BLaER1 (cell line): ENCODE measurements at regions not wholly inside any gene's neighbourhood (a gene's known extent, or its start where the extent isn't known, plus 50 kb on each side); places are given as distances from the start of the nearest gene placed in this dataset.

Experiments
- H3K27ac ChIP-seq: shearing (Covaris generic); formaldehyde crosslinking; 2 replicates; pipeline ENCODE4 v1.8.1; 2022
- H3K27me3 ChIP-seq: shearing (Covaris generic); formaldehyde crosslinking; 2 replicates; pipeline ENCODE4 v1.8.1; 2022
- H3K36me3 ChIP-seq: shearing (Covaris generic); formaldehyde crosslinking; 2 replicates; pipeline ENCODE4 v1.8.1; 2022
- H3K4me1 ChIP-seq: shearing (Covaris generic); formaldehyde crosslinking; 2 replicates; pipeline ENCODE4 v1.8.1; 2022
- H3K4me2 ChIP-seq: shearing (Covaris generic); formaldehyde crosslinking; 2 replicates; pipeline ENCODE4 v1.8.1; 2022
- H3K4me3 ChIP-seq: shearing (Covaris generic); formaldehyde crosslinking; 2 replicates; pipeline ENCODE4 v1.8.1; 2022
- H3K9ac ChIP-seq: shearing (Covaris generic); formaldehyde crosslinking; 2 replicates; pipeline ENCODE4 v1.8.1; 2022
- H3K9me3 ChIP-seq: shearing (Covaris generic); formaldehyde crosslinking; 2 replicates; pipeline ENCODE4 v1.8.1; 2022
- H4K20me1 ChIP-seq: shearing (Covaris generic); formaldehyde crosslinking; 2 replicates; pipeline ENCODE4 v1.8.1; 2022
- Cebpa-rat ChIP-seq: shearing (Covaris generic); IDR thresholded peaks from 2 replicates; pipeline ENCODE4 v1.8.1; 2022

DNA sequence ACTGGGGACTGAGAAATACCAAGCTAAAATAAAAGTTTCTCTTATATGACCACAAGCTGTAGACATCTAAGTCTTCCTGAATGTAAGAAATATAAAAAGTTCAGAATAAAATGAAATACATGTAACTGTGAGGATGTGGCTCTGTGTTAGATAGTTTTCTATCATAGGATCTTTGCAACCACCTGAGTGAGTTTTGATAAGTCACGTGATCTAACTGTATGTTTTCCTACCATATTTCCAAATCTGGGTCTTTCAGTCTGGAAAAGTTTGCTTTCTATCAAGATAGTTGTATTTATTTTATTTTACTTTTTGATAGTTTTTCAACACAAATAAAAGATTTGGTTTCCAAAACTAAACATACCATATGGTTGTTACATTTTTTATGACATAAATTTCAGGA is 1905.8 kb upstream of the ACO1 start:
- no peaks in the 10 kb centered on the region for H3K27me3 ChIP-seq
- no peaks in the 10 kb centered on the region for H3K36me3 ChIP-seq
- H3K4me3 ChIP-seq = no peak overlapping the region
- no peaks in the 10 kb centered on the region for H3K9me3 ChIP-seq
- H4K20me1 ChIP-seq = no peaks in the 10 kb centered on the region
- no peak for TF ChIP-seq Cebpa-rat
- H3K4me1 ChIP-seq = no peaks in the 10 kb centered on the region
- H3K9ac ChIP-seq = no peak overlapping the region
- no peak overlapping the region for H3K27ac ChIP-seq
- no peak overlapping the region for H3K4me2 ChIP-seq

GRCh38 chr9:30482499-30482898 is 1901.9 kb upstream of the ACO1 start:
- no peak overlapping the region for H3K4me3 ChIP-seq
- no peaks in the 10 kb centered on the region for H3K27me3 ChIP-seq
- H3K36me3 ChIP-seq = no peaks in the 10 kb centered on the region
- no peak for TF ChIP-seq Cebpa-rat
- H3K9ac ChIP-seq = no peak overlapping the region
- H3K4me2 ChIP-seq = no peak overlapping the region
- H3K9me3 ChIP-seq = no peaks in the 10 kb centered on the region
- no peak overlapping the region for H3K27ac ChIP-seq
- no peaks in the 10 kb centered on the region for H3K4me1 ChIP-seq
- H4K20me1 ChIP-seq = no peaks in the 10 kb centered on the region

DNA sequence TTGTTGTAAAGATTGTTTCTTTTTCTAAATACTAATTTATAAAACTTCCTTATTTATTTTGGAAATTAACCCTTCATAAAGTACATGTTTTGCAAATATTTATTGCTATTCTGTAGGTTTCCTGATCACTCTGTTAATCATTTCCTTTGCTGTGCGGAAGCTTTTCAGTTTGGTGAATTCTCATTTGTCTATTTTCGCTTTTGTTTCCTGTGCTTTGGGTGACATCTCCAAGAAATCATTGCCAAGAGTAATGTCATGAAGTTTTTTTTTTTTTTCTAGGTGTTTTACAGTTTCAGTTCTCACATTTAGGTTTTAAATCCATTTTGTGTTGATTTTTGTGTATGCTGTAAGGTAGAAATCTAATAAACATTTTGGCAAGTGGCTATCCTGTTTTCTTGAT is 1899.8 kb upstream of the ACO1 start:
- Histone ChIP-seq H3K36me3 (no peaks in the 10 kb centered on the region), H3K4me1 (no peaks in the 10 kb centered on the region), H3K27me3 (no peaks in the 10 kb centered on the region), H3K27ac (no peak overlapping the region), H3K4me3 (no peak overlapping the region), H3K9me3 (no peaks in the 10 kb centered on the region), H3K4me2 (no peak overlapping the region), H3K9ac (no peak overlapping the region), H4K20me1 (no peaks in the 10 kb centered on the region)
- no peak for TF ChIP-seq Cebpa-rat

GRCh38 chr9:30504502-30504905 is 1879.9 kb upstream of the ACO1 start:
- no peaks in the 10 kb centered on the region for H3K9me3 ChIP-seq
- no peaks in the 10 kb centered on the region for H3K36me3 ChIP-seq
- H3K4me3 ChIP-seq = no peak overlapping the region
- H3K9ac ChIP-seq = no peak overlapping the region
- no peaks in the 10 kb centered on the region for H3K27me3 ChIP-seq
- H4K20me1 ChIP-seq = no peaks in the 10 kb centered on the region
- no peak overlapping the region for H3K4me2 ChIP-seq
- no peak overlapping the region for H3K27ac ChIP-seq
- H3K4me1 ChIP-seq = no peaks in the 10 kb centered on the region
- no peak for TF ChIP-seq Cebpa-rat

DNA sequence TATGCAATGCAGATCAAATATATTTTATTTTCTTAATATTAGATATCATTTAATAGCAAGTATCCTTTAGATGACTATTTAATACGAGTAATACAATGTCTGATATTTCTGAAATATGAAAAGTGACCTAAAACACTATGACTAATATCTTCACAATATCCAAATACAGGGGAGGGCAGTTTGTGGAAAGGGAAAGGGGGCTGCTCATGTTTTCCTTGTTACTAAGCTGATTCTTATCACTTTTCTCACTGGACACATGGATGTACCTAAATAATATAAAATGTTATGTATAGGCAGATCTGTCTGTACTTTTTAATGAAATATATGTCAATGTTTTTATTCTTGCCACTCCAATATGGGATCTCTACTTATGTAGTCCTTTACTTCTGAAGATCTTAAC is 1879.1 kb upstream of the ACO1 start:
- Histone ChIP-seq H3K4me3 (no peak overlapping the region), H3K9me3 (no peaks in the 10 kb centered on the region), H3K36me3 (no peaks in the 10 kb centered on the region), H3K4me1 (no peaks in the 10 kb centered on the region), H4K20me1 (no peaks in the 10 kb centered on the region), H3K27me3 (no peaks in the 10 kb centered on the region), H3K9ac (no peak overlapping the region), H3K4me2 (no peak overlapping the region), H3K27ac (no peak overlapping the region)
- no peak for TF ChIP-seq Cebpa-rat

- Histone ChIP-seq H3K27ac (no peak overlapping the region), H3K4me3 (no peak overlapping the region), H3K4me2 (no peak overlapping the region), H3K9ac (no peak overlapping the region), H3K9me3 (no peaks in the 10 kb centered on the region), H3K4me1 (no peaks in the 10 kb centered on the region), H4K20me1 (no peaks in the 10 kb centered on the region), H3K36me3 (no peaks in the 10 kb centered on the region), H3K27me3 (no peaks in the 10 kb centered on the region)
- TF ChIP-seq Cebpa-rat = no peak
Observed at GRCh38 chr9:30506749-30507148, 1877.7 kb upstream of the ACO1 start.

- Histone ChIP-seq H3K4me3 (no peak overlapping the region), H3K4me2 (no peak overlapping the region), H3K36me3 (no peaks in the 10 kb centered on the region), H3K4me1 (no peaks in the 10 kb centered on the region), H4K20me1 (no peaks in the 10 kb centered on the region), H3K27me3 (no peaks in the 10 kb centered on the region), H3K9me3 (no peaks in the 10 kb centered on the region), H3K27ac (no peak overlapping the region), H3K9ac (no peak overlapping the region)
- TF ChIP-seq Cebpa-rat = no peak
Observed at GRCh38 chr9:30507166-30507565, 1877.3 kb upstream of the ACO1 start.

DNA sequence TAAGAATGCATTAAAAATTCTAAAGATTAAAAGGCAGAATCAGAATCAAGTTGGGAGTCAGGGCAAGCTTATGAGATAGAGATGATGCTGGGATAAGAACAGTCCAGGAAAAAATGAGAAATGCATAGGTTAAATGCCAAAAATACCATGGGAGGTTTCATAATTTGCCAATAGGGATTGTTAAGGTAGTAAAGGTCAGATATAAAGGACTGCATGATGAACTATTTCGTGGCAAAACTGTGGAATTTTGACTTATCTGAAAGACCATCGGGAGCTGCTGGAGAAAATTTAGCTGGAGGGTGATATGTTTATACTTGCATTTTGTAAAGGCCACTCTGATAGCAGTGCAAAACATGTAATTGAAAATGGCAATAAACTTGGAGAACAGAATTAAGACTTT is 1872.8 kb upstream of the ACO1 start:
- no peak overlapping the region for H3K27ac ChIP-seq
- no peak overlapping the region for H3K9ac ChIP-seq
- H3K4me1 ChIP-seq = no peaks in the 10 kb centered on the region
- no peaks in the 10 kb centered on the region for H3K9me3 ChIP-seq
- no peaks in the 10 kb centered on the region for H3K36me3 ChIP-seq
- H3K4me3 ChIP-seq = no peak overlapping the region
- no peaks in the 10 kb centered on the region for H3K27me3 ChIP-seq
- no peak overlapping the region for H3K4me2 ChIP-seq
- no peak for TF ChIP-seq Cebpa-rat
- no peaks in the 10 kb centered on the region for H4K20me1 ChIP-seq

DNA sequence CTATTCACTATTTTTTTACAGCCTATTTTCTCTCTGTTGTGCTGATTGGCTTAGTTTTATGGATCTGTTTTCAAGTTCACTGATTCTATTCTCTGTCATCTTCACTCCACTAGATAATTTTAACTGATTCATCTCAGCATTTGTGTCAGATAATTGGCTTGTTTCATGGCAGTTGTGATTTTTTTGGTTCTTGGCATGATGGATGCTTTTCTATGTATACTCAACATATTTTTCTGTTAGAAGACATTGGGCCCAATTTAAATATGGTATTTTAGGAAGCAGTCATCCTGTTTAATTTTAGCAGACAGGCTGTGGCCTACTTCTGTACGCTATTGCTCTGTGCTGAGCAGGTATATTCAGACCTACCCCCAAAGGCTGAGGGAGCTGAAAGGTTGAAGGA is 1865.3 kb upstream of the ACO1 start:
- H3K36me3 ChIP-seq = no peaks in the 10 kb centered on the region
- no peaks in the 10 kb centered on the region for H3K9me3 ChIP-seq
- H3K9ac ChIP-seq = no peak overlapping the region
- no peak overlapping the region for H3K27ac ChIP-seq
- no peaks in the 10 kb centered on the region for H4K20me1 ChIP-seq
- no peaks in the 10 kb centered on the region for H3K27me3 ChIP-seq
- no peak overlapping the region for H3K4me3 ChIP-seq
- H3K4me2 ChIP-seq = no peak overlapping the region
- H3K4me1 ChIP-seq = no peaks in the 10 kb centered on the region
- TF ChIP-seq Cebpa-rat = no peak

- Histone ChIP-seq H3K4me2 (no peak overlapping the region), H3K9me3 (no peaks in the 10 kb centered on the region), H3K9ac (no peak overlapping the region), H4K20me1 (no peaks in the 10 kb centered on the region), H3K4me3 (no peak overlapping the region), H3K27ac (no peak overlapping the region), H3K27me3 (no peaks in the 10 kb centered on the region), H3K4me1 (no peaks in the 10 kb centered on the region), H3K36me3 (no peaks in the 10 kb centered on the region)
- no peak for TF ChIP-seq Cebpa-rat
Observed at GRCh38 chr9:30519756-30520155, 1864.7 kb upstream of the ACO1 start.

DNA sequence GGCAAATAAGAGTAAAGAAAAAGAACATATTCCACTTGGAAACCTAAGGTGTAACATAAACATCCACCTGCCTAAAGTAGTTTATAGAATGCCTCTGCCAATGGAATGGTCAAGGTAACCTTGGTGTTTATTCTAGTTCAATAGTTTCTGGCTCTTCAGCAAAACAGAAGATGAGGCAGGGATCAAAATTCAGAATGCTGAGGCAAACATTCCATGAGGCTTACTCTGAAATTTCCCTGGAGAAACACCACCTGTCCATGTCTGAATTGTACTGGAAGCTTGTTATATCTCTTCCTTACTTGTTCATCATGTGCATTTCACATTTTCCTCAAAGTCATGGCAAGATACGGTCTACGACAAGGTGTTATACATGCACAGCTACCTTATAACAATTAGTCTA is 1862.4 kb upstream of the ACO1 start:
- no peaks in the 10 kb centered on the region for H3K36me3 ChIP-seq
- H3K9me3 ChIP-seq = no peaks in the 10 kb centered on the region
- no peak overlapping the region for H3K4me2 ChIP-seq
- no peaks in the 10 kb centered on the region for H3K4me1 ChIP-seq
- H4K20me1 ChIP-seq = no peaks in the 10 kb centered on the region
- no peak overlapping the region for H3K27ac ChIP-seq
- H3K4me3 ChIP-seq = no peak overlapping the region
- TF ChIP-seq Cebpa-rat = no peak
- no peaks in the 10 kb centered on the region for H3K27me3 ChIP-seq
- no peak overlapping the region for H3K9ac ChIP-seq
